Tibial artery (tissue), 4 donors: ENCODE measurements at regions not wholly inside any gene's neighbourhood (a gene's known extent, or its start where the extent isn't known, plus 50 kb on each side); places are given as distances from the start of the nearest gene placed in this dataset.
"Not testable (repeated sequence)": the region's sequence is repeated elsewhere in the genome, so short reads cannot be mapped to it uniquely, and the experiment has no call there.

Source experiments
- DNase-seq, 2 donors: peaks; one replicate each; pipeline ENCODE4 v3.0.0-alpha.2; 2019
- H3K27ac ChIP-seq, 2 donors: fragments of 200-600 bp; sonication (generic) in 1 of 2; 1 replicate in 1 of 2; 2 replicates in 1 of 2; pipeline ENCODE4 v1.5.1; 2018 to 2019; ENCODE audit warnings: mild to moderate bottlenecking in 1 of 2
- H3K27me3 ChIP-seq, 2 donors: fragments of 200-600 bp; sonication (generic) in 1 of 2; one replicate each; pipeline versions ENCODE4 v1.5.1 to v1.6.0; 2016 to 2019
- H3K36me3 ChIP-seq, 3 donors: fragments of 200-600 bp; sonication (generic) in 2 of 3; one replicate each; pipeline ENCODE4 v1.5.1; 2016 to 2019; ENCODE audit warnings: mild to moderate bottlenecking in 2 of 3
- H3K4me1 ChIP-seq, 4 donors: fragments of 200-600 bp; sonication (generic) in 2 of 4; 1 replicate in 3 of 4; 2 replicates in 1 of 4; pipeline ENCODE4 v1.5.1; 2016 to 2019
- H3K4me3 ChIP-seq, 2 donors: fragments of 200-600 bp; sonication (generic) in 1 of 2; 1 replicate in 1 of 2; 2 replicates in 1 of 2; pipeline ENCODE4 v1.5.1; 2018 to 2019; ENCODE audit warnings: mild to moderate bottlenecking in 2 of 2
- H3K9me3 ChIP-seq, 3 donors: fragments of 200-600 bp; sonication (generic) in 1 of 3; one replicate each; pipeline ENCODE4 v1.5.1; 2016 to 2019
- intact Hi-C: fragments of 100-400 bp; cut with DNase I; formaldehyde crosslinking; loops from one replicate; pipeline ENCODE4 v1.15.0; 2023; ENCODE audit warnings: low total_unique reads
- TF ChIP-seq, protein P1 (sequence below), 2 experiments: fragments of 200-600 bp in 1 of 2; fragments of 450-650 bp in 1 of 2; IDR thresholded peaks; one replicate each; pipeline ENCODE4 v1.5.1; 2017 to 2019; ENCODE audit warnings: antibody characterized with exemption in 2 of 2, mild to moderate bottlenecking in 1 of 2, moderate library complexity in 1 of 2

DNA sequence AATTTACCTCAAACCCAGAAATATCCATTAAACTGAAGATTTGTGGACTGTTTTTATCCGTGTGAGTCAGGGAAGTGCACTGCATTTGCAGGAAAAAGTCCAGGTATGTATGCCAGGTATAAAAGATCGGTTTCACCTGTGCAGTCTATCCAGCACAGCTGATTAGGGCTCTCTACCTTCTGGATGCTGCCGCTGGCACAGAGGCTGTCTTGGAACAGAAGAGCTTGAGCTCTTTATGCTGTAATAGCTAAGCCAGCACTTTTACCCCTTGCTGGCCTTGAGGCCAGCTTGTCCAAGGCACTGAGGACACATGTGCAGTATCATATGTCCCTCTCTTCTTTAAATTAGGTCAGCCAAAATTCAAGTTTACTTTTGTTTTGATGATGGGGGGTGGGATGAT lies 851.0 kb downstream of the DIAPH3 start:
- Histone ChIP-seq H3K27me3 (no peaks in the 10 kb centered on the region), H3K9me3 (no peaks in the 10 kb centered on the region), H3K4me1 (no peaks in the 10 kb centered on the region), H3K36me3 (no peaks in the 10 kb centered on the region), H3K27ac (no peak overlapping the region), H3K4me3 (no peak overlapping the region)
- intact Hi-C loops: no loop called here
- TF ChIP-seq, protein P1, sequence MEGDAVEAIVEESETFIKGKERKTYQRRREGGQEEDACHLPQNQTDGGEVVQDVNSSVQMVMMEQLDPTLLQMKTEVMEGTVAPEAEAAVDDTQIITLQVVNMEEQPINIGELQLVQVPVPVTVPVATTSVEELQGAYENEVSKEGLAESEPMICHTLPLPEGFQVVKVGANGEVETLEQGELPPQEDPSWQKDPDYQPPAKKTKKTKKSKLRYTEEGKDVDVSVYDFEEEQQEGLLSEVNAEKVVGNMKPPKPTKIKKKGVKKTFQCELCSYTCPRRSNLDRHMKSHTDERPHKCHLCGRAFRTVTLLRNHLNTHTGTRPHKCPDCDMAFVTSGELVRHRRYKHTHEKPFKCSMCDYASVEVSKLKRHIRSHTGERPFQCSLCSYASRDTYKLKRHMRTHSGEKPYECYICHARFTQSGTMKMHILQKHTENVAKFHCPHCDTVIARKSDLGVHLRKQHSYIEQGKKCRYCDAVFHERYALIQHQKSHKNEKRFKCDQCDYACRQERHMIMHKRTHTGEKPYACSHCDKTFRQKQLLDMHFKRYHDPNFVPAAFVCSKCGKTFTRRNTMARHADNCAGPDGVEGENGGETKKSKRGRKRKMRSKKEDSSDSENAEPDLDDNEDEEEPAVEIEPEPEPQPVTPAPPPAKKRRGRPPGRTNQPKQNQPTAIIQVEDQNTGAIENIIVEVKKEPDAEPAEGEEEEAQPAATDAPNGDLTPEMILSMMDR (IDR thresholded peaks at IDR 0.05): no peak
- DNase-seq: no peak

DNA sequence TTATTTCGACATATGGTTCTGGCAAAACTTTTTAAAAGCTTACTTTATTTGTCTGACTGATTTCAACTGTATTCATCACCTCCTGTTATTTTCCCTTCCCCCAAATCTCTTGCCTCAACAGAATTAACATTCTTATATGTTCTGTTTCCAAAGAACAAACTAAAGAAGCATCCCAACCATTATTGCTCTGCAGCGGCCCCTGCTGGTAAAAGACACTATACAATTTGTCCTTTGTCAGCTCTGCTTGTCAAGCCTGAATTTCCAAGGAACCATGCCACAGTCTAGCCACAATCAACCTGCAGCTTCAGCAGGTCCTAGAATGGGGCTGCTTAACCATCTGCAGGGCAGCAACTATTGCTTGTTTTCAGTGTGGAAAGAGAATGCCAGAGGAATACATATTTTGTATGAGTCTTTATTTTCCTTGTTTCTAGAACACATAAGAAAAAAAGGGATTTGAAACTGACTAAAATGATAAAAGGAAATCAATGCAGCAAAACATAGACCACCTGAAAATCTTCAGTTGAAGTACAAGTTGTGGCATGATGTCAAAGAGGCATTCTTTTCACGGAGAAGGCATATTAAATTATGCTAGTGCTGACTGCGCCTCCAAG lies 845.3 kb downstream of the DIAPH3 start:
- intact Hi-C loops: no loop called here
- no peaks in the 10 kb centered on the region for H3K27me3 ChIP-seq
- H3K4me1 ChIP-seq: no peaks in the 10 kb centered on the region
- no peak overlapping the region for H3K4me3 ChIP-seq
- H3K36me3 ChIP-seq: no peaks in the 10 kb centered on the region
- TF ChIP-seq, protein P1 (IDR thresholded peaks at IDR 0.05): peak in 1 of 2 experiments; percentile 39
- DNase-seq: peak in 1 of 2 donors; percentile 52
- H3K27ac ChIP-seq: no peak overlapping the region
- H3K9me3 ChIP-seq: no peaks in the 10 kb centered on the region

DNA sequence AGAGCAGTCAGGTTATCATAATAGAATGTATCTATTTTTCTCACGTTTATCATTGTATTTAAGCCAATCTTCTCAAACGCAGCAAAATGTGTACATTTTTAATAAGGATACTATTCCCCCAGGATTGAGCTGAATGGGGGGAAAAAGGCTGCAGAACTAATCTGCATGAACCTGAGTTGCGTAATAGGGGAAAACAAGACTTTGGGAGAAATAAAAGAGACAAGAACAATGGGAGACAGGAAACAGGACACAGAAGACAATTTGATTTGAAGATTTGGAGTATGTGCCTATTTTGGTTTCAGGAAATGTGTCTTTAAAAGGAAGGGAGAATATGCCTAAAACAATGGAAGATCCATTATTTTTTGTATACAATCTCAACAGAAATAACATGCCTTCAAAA lies 844.5 kb downstream of the DIAPH3 start:
- no peak overlapping the region for H3K27ac ChIP-seq

DNA sequence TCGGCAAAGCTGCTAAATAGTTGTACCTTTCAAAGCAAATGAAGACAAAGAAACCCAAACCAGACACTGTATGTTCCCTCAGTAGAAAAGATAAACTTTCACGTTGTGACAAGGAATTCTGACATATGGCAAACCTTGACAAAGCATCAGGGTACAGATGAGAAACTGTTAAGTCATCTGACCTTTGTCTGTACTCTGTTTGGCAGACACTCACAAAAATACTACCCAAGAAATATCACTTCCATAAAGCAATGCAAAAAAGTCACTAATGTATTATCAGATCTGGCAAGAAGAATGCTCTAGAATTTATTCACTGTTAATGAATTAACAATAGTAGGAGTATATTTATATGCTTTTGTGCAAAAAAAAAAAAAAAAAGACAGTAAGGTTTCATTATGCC lies 843.7 kb downstream of the DIAPH3 start:
- H3K27ac ChIP-seq: no peak overlapping the region

More for the DNA sequence above, 844.5 kb downstream of the DIAPH3 start:
- Histone ChIP-seq H3K36me3 (no peaks in the 10 kb centered on the region), H3K4me3 (no peak overlapping the region), H3K9me3 (no peaks in the 10 kb centered on the region), H3K27me3 (no peaks in the 10 kb centered on the region), H3K4me1 (no peaks in the 10 kb centered on the region)
- DNase-seq: no peak
- intact Hi-C loops: no loop called here
- TF ChIP-seq, protein P1 (IDR thresholded peaks at IDR 0.05): no peak

DNA sequence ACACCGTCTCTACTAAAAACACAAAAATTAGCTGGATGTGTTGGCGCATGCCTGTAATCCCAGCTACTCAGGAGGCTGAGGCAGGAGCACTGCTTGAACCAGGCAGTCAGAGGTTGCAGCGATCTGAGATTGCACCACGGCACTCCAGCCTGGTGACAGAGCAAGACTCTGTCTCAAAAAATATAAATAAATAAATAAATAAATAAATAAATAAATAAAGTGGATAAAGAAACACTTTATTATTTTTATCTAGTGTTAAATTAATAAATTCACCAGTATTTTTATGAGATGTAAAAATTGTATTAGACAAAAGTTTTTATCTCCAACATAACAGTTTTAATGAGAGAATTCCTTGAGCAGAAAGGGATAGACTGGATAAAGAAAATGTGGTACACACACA lies 839.3 kb downstream of the DIAPH3 start:
- DNase-seq, intact Hi-C loops, H3K27me3 ChIP-seq: not testable (repeated sequence)

More for the DNA sequence above, 843.7 kb downstream of the DIAPH3 start:
- intact Hi-C loops: no loop called here
- Histone ChIP-seq H3K4me1 (no peaks in the 10 kb centered on the region), H3K36me3 (no peaks in the 10 kb centered on the region), H3K27me3 (no peaks in the 10 kb centered on the region), H3K4me3 (no peak overlapping the region), H3K9me3 (no peaks in the 10 kb centered on the region)
- TF ChIP-seq, protein P1 (IDR thresholded peaks at IDR 0.05): no peak
- DNase-seq: no peak

DNA sequence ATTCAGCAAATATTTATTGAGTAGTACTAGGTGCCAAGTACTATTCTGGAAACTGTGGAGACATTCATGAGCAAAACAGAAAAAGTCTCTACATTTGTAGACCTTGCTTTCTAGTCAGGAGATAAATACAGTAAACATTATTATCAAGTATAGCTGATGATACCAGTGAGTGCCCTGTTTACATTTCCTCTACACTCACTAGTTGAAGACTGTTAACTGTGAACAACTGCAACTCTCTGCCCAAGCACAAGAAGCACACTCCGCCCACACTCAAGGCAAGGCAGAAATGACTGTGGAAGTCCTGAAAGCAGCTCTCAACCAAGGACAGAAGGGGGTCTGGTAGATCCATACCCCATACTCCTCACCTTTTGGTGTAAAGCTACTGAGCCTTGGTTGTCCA lies 837.0 kb downstream of the DIAPH3 start:
- TF ChIP-seq, protein P1 (IDR thresholded peaks at IDR 0.05): no peak
- Histone ChIP-seq H3K27ac (no peak overlapping the region), H3K27me3 (no peaks in the 10 kb centered on the region), H3K4me3 (no peak overlapping the region), H3K9me3 (no peaks in the 10 kb centered on the region), H3K36me3 (no peaks in the 10 kb centered on the region), H3K4me1 (no peaks in the 10 kb centered on the region)
- no peak for DNase-seq
- intact Hi-C loops: no loop called here

More for the DNA sequence above, 839.3 kb downstream of the DIAPH3 start:
- H3K36me3 ChIP-seq, H3K9me3 ChIP-seq, H3K27ac ChIP-seq, H3K4me1 ChIP-seq, H3K4me3 ChIP-seq: not testable (repeated sequence)
